Neutrophil (primary cell): ENCODE measurements at regions not wholly inside any gene's neighbourhood (a gene's known extent, or its start where the extent isn't known, plus 50 kb on each side); places are given as distances from the start of the nearest gene placed in this dataset.

Experiments
- H3K27ac ChIP-seq: fragments of 200-600 bp; sonication (generic); 2 replicates; pipeline ENCODE4 v1.5.1; 2016; ENCODE audit warnings: mild to moderate bottlenecking, moderate library complexity
- H3K27me3 ChIP-seq: fragments of 200-600 bp; sonication (generic); 2 replicates; pipeline ENCODE4 v1.6.0; 2016; ENCODE audit warnings: mild to moderate bottlenecking
- H3K36me3 ChIP-seq: fragments of 200-600 bp; sonication (generic); 2 replicates; pipeline ENCODE4 v1.5.1; 2017
- H3K4me1 ChIP-seq, 2 experiments: fragments of 200-600 bp in 1 of 2; sonication (generic) in 1 of 2; 1 replicate in 1 of 2; 2 replicates in 1 of 2; pipeline versions ENCODE4 v1.5.1 to v1.6.1; 2013 to 2016; ENCODE audit warnings: low read depth in 1 of 2, low read length in 1 of 2, mild to moderate bottlenecking in 1 of 2, moderate library complexity in 1 of 2; ENCODE audit not compliant: control insufficient read depth in 1 of 2, insufficient read depth in 1 of 2
- H3K4me3 ChIP-seq, 2 experiments: fragments of 200-600 bp in 1 of 2; sonication (generic) in 1 of 2; 1 replicate in 1 of 2; 2 replicates in 1 of 2; pipeline ENCODE4 v1.5.1; 2013 to 2016; ENCODE audit warnings: low read depth in 1 of 2, low read length in 1 of 2, mild to moderate bottlenecking in 1 of 2, moderate library complexity in 1 of 2
- H3K9me3 ChIP-seq: fragments of 200-600 bp; sonication (generic); 2 replicates; pipeline ENCODE4 v1.5.1; 2016
- CTCF ChIP-seq: fragments of 200-600 bp; sonication (generic); IDR thresholded peaks from 2 replicates; pipeline ENCODE4 v1.5.1; 2016; ENCODE audit warnings: antibody characterized with exemption

GRCh38 chr5:67305401-67305800 is 108.8 kb upstream of the CD180 start:
- no peak for TF ChIP-seq CTCF
- H3K9me3 ChIP-seq, result no peaks in the 10 kb centered on the region
- no peak overlapping the region for H3K27ac ChIP-seq
- H3K27me3 ChIP-seq, result no peaks in the 10 kb centered on the region
- H3K4me3 ChIP-seq, result no peak overlapping the region
- peaks cover 0 to 32% of the 10 kb centered on the region in 2 experiments for H3K4me1 ChIP-seq
- H3K36me3 ChIP-seq, result no peaks in the 10 kb centered on the region

- Histone ChIP-seq H3K9me3 (no peaks in the 10 kb centered on the region), H3K27ac (no peak overlapping the region), H3K27me3 (no peaks in the 10 kb centered on the region), H3K4me1 (peaks cover 0 to 46% of the 10 kb centered on the region in 2 experiments), H3K4me3 (no peak overlapping the region), H3K36me3 (no peaks in the 10 kb centered on the region)
- TF ChIP-seq CTCF, result no peak
Observed at GRCh38 chr5:67303356-67303755, 106.8 kb upstream of the CD180 start.

GRCh38 chr5:67301285-67301903 is 104.8 kb upstream of the CD180 start:
- Histone ChIP-seq H3K27ac (no peak overlapping the region), H3K4me3 (no peak overlapping the region)

GRCh38 chr5:67300326-67300725 is 103.7 kb upstream of the CD180 start:
- no peaks in the 10 kb centered on the region for H3K27me3 ChIP-seq
- H3K9me3 ChIP-seq, result no peaks in the 10 kb centered on the region
- no peak overlapping the region for H3K4me3 ChIP-seq
- no peaks in the 10 kb centered on the region for H3K36me3 ChIP-seq
- H3K4me1 ChIP-seq, result peaks cover 0 to 38% of the 10 kb centered on the region in 2 experiments
- no peak overlapping the region for H3K27ac ChIP-seq
- no peak for TF ChIP-seq CTCF

More at GRCh38 chr5:67301285-67301903, 104.8 kb upstream of the CD180 start:
- no peaks in the 10 kb centered on the region for H3K36me3 ChIP-seq
- H3K9me3 ChIP-seq, result no peaks in the 10 kb centered on the region
- peaks cover 0 to 43% of the 10 kb centered on the region in 2 experiments for H3K4me1 ChIP-seq
- no peaks in the 10 kb centered on the region for H3K27me3 ChIP-seq
- no peak for TF ChIP-seq CTCF

GRCh38 chr5:67299231-67299735 is 102.7 kb upstream of the CD180 start:
- TF ChIP-seq CTCF, result no peak
- H3K4me1 ChIP-seq, result peaks cover 0 to 33% of the 10 kb centered on the region in 2 experiments
- H3K4me3 ChIP-seq, result no peak overlapping the region
- H3K9me3 ChIP-seq, result no peaks in the 10 kb centered on the region
- H3K27ac ChIP-seq, result no peak overlapping the region
- H3K27me3 ChIP-seq, result no peaks in the 10 kb centered on the region
- no peaks in the 10 kb centered on the region for H3K36me3 ChIP-seq
